ENCODE measurements at regions not wholly inside any gene's neighbourhood (a gene's known extent, or its start where the extent isn't known, plus 50 kb on each side); places are given as distances from the start of the nearest gene placed in this dataset.

DNA sequence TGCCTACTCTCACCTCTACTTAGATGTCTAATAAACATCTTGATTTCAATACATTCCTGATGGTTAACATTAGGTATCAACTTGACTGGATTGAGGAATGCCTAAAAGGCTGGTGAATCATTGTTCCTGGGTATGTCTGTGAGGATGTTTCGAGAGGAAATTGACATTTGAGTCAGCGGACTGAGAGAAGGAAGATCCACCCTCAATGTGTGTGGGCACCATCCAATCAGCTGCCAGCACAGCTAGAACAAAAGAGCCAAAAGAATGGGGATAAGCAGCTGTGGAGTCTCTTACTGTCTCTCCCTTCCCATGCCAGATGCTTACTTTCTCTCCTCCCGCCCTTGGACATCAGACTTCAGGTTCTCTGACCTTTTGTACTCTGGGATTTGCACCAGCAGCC lies 128.6 kb upstream of the HS3ST5 start:
- TF ChIP-seq, protein P1, sequence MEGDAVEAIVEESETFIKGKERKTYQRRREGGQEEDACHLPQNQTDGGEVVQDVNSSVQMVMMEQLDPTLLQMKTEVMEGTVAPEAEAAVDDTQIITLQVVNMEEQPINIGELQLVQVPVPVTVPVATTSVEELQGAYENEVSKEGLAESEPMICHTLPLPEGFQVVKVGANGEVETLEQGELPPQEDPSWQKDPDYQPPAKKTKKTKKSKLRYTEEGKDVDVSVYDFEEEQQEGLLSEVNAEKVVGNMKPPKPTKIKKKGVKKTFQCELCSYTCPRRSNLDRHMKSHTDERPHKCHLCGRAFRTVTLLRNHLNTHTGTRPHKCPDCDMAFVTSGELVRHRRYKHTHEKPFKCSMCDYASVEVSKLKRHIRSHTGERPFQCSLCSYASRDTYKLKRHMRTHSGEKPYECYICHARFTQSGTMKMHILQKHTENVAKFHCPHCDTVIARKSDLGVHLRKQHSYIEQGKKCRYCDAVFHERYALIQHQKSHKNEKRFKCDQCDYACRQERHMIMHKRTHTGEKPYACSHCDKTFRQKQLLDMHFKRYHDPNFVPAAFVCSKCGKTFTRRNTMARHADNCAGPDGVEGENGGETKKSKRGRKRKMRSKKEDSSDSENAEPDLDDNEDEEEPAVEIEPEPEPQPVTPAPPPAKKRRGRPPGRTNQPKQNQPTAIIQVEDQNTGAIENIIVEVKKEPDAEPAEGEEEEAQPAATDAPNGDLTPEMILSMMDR (IDR thresholded peaks at IDR 0.05; ENCODE audit: low read length): no peak
- no peak overlapping the region for H3K4me3 ChIP-seq (ENCODE audit: low read depth, low read length, poor library complexity, severe bottlenecking)
- H3F3A ChIP-seq (ENCODE audit: insufficient read depth, low read length): no peaks in the 10 kb centered on the region
- no peaks in the 10 kb centered on the region for H3K79me2 ChIP-seq (ENCODE audit: insufficient read depth, low read length)
- H3K9ac ChIP-seq (ENCODE audit: low read length): no peak overlapping the region
- no peaks in the 10 kb centered on the region for H4K20me1 ChIP-seq (ENCODE audit: insufficient read depth, low read length)
- H3K9me3 ChIP-seq (ENCODE audit: low read length): no peaks in the 10 kb centered on the region
- H3K9me2 ChIP-seq (ENCODE audit: low read depth, low read length): no peaks in the 10 kb centered on the region
- H3K36me3 ChIP-seq (ENCODE audit: insufficient read depth, low read length): no peaks in the 10 kb centered on the region
- H3K27me3 ChIP-seq (ENCODE audit: insufficient read depth, low read length): no peaks in the 10 kb centered on the region
- H2AFZ ChIP-seq (ENCODE audit: low read length): no peak overlapping the region
- no peak overlapping the region for H3K27ac ChIP-seq (ENCODE audit: low read depth, low read length, poor library complexity, severe bottlenecking)
- no peak overlapping the region for H3K4me2 ChIP-seq (ENCODE audit: low read length)
- H3K4me1 ChIP-seq (ENCODE audit: insufficient read depth, low read length, severe bottlenecking): no peaks in the 10 kb centered on the region

GRCh38 chr6:114467931-114468330 lies 125.1 kb upstream of the HS3ST5 start:
- H3K9ac ChIP-seq (ENCODE audit: low read length): no peak overlapping the region
- H3K4me1 ChIP-seq (ENCODE audit: insufficient read depth, low read length, severe bottlenecking): no peaks in the 10 kb centered on the region
- H3K9me2 ChIP-seq (ENCODE audit: low read depth, low read length): no peaks in the 10 kb centered on the region
- H3F3A ChIP-seq (ENCODE audit: insufficient read depth, low read length): no peaks in the 10 kb centered on the region
- H3K4me3 ChIP-seq (ENCODE audit: low read depth, low read length, poor library complexity, severe bottlenecking): no peak overlapping the region
- H3K27me3 ChIP-seq (ENCODE audit: insufficient read depth, low read length): no peaks in the 10 kb centered on the region
- no peaks in the 10 kb centered on the region for H3K79me2 ChIP-seq (ENCODE audit: insufficient read depth, low read length)
- TF ChIP-seq, protein P1 (IDR thresholded peaks at IDR 0.05; ENCODE audit: low read length): no peak
- no peak overlapping the region for H2AFZ ChIP-seq (ENCODE audit: low read length)
- H3K9me3 ChIP-seq (ENCODE audit: low read length): no peaks in the 10 kb centered on the region
- no peak overlapping the region for H3K4me2 ChIP-seq (ENCODE audit: low read length)
- H3K27ac ChIP-seq (ENCODE audit: low read depth, low read length, poor library complexity, severe bottlenecking): no peak overlapping the region
- H3K36me3 ChIP-seq (ENCODE audit: insufficient read depth, low read length): no peaks in the 10 kb centered on the region
- no peaks in the 10 kb centered on the region for H4K20me1 ChIP-seq (ENCODE audit: insufficient read depth, low read length)

GRCh38 chr6:114465511-114465910 lies 122.7 kb upstream of the HS3ST5 start:
- Histone ChIP-seq H3K27me3 (ENCODE audit: insufficient read depth, low read length) (no peaks in the 10 kb centered on the region), H3K4me3 (ENCODE audit: low read depth, low read length, poor library complexity, severe bottlenecking) (no peak overlapping the region), H3F3A (ENCODE audit: insufficient read depth, low read length) (no peaks in the 10 kb centered on the region), H2AFZ (ENCODE audit: low read length) (no peak overlapping the region), H3K9ac (ENCODE audit: low read length) (no peak overlapping the region), H3K9me3 (ENCODE audit: low read length) (no peaks in the 10 kb centered on the region), H3K9me2 (ENCODE audit: low read depth, low read length) (no peaks in the 10 kb centered on the region), H3K79me2 (ENCODE audit: insufficient read depth, low read length) (no peaks in the 10 kb centered on the region), H4K20me1 (ENCODE audit: insufficient read depth, low read length) (no peaks in the 10 kb centered on the region), H3K27ac (ENCODE audit: low read depth, low read length, poor library complexity, severe bottlenecking) (no peak overlapping the region), H3K36me3 (ENCODE audit: insufficient read depth, low read length) (no peaks in the 10 kb centered on the region), H3K4me1 (ENCODE audit: insufficient read depth, low read length, severe bottlenecking) (no peaks in the 10 kb centered on the region), H3K4me2 (ENCODE audit: low read length) (no peak overlapping the region)
- TF ChIP-seq EZH2 (IDR thresholded peaks at IDR 0.05; ENCODE audit: borderline replicate concordance, low read length): no peak
- TF ChIP-seq, protein P1 (IDR thresholded peaks at IDR 0.05; ENCODE audit: low read length): no peak

All from OCI-LY1 (cell line).